ENCODE measurements at regions not wholly inside any gene's neighbourhood (a gene's known extent, or its start where the extent isn't known, plus 50 kb on each side); places are given as distances from the start of the nearest gene placed in this dataset.

- no peak for ATAC-seq
- TF ChIP-seq CREB5 (CRISPR knock-in tag; IDR thresholded peaks at IDR 0.05; ENCODE audit: low read depth) (no peak), TSHZ2 (CRISPR knock-in tag; IDR thresholded peaks at IDR 0.05) (no peak), TCF4 (CRISPR knock-in tag; IDR thresholded peaks at IDR 0.05; ENCODE audit: borderline replicate concordance) (no peak), POU6F1 (CRISPR knock-in tag; IDR thresholded peaks at IDR 0.05; ENCODE audit: borderline replicate concordance, low read depth) (no peak), SNAI2 (CRISPR knock-in tag; IDR thresholded peaks at IDR 0.05) (no peak), BACH2 (CRISPR knock-in tag; IDR thresholded peaks at IDR 0.05; ENCODE audit: borderline replicate concordance) (no peak), GLIS3 (CRISPR knock-in tag; IDR thresholded peaks at IDR 0.05) (no peak), RARB (CRISPR knock-in tag; IDR thresholded peaks at IDR 0.05) (no peak), ZNF565 (CRISPR knock-in tag; conservative IDR thresholded peaks at IDR 0.05; ENCODE audit: low read depth) (no peak), PPARA (CRISPR knock-in tag; IDR thresholded peaks at IDR 0.05; ENCODE audit: borderline replicate concordance) (no peak), ISL1 (CRISPR knock-in tag; IDR thresholded peaks at IDR 0.05) (no peak), ESRRG (CRISPR knock-in tag; IDR thresholded peaks at IDR 0.05) (no peak), ZNF70 (CRISPR knock-in tag; IDR thresholded peaks at IDR 0.05) (no peak), ZFP30 (CRISPR knock-in tag; IDR thresholded peaks at IDR 0.05) (no peak)
These were observed 225.2 kb downstream of the SEC23A start for GRCh38 chr14:38877744-38878388.

GRCh38 chr14:38874721-38875120, 228.3 kb downstream of the SEC23A start:
- no peak for ATAC-seq
- TF ChIP-seq ZFP30 (CRISPR knock-in tag; IDR thresholded peaks at IDR 0.05) (no peak), TCF4 (CRISPR knock-in tag; IDR thresholded peaks at IDR 0.05; ENCODE audit: borderline replicate concordance) (no peak), CSDC2 (CRISPR knock-in tag; IDR thresholded peaks at IDR 0.05) (no peak)

- no peak for ATAC-seq
- TF ChIP-seq CSRNP3 (CRISPR knock-in tag; IDR thresholded peaks at IDR 0.05), result no peak
- no peak for TF ChIP-seq BACH2 (CRISPR knock-in tag; IDR thresholded peaks at IDR 0.05; ENCODE audit: borderline replicate concordance)
- TF ChIP-seq TOX (CRISPR knock-in tag; IDR thresholded peaks at IDR 0.05; ENCODE audit: borderline replicate concordance), result no peak
- no peak for TF ChIP-seq ZNF8 (CRISPR knock-in tag; IDR thresholded peaks at IDR 0.05)
- no peak for TF ChIP-seq TSHZ2 (CRISPR knock-in tag; IDR thresholded peaks at IDR 0.05)
- TF ChIP-seq ZFP3 (CRISPR knock-in tag; IDR thresholded peaks at IDR 0.05), result no peak
- TF ChIP-seq PATZ1 (CRISPR knock-in tag; IDR thresholded peaks at IDR 0.05; ENCODE audit: borderline replicate concordance), result no peak
- TF ChIP-seq ZNF70 (CRISPR knock-in tag; IDR thresholded peaks at IDR 0.05), result no peak
- TF ChIP-seq OSR1 (CRISPR knock-in tag; IDR thresholded peaks at IDR 0.05), result no peak
- no peak for TF ChIP-seq PPARA (CRISPR knock-in tag; IDR thresholded peaks at IDR 0.05; ENCODE audit: borderline replicate concordance)
- no peak for TF ChIP-seq ZFP30 (CRISPR knock-in tag; IDR thresholded peaks at IDR 0.05)
- TF ChIP-seq ZNF565 (CRISPR knock-in tag; conservative IDR thresholded peaks at IDR 0.05; ENCODE audit: low read depth), result no peak
- TF ChIP-seq ESRRG (CRISPR knock-in tag; IDR thresholded peaks at IDR 0.05), result no peak
- TF ChIP-seq ISL1 (CRISPR knock-in tag; IDR thresholded peaks at IDR 0.05), result no peak
These were observed 229.0 kb downstream of the SEC23A start for GRCh38 chr14:38873941-38874612.

Data from SK-N-SH treated with all-trans-retinoic acid at 6 μM for 48 hours (cell line).